MM.1S (cell line): ENCODE measurements at regions not wholly inside any gene's neighbourhood (a gene's known extent, or its start where the extent isn't known, plus 50 kb on each side); places are given as distances from the start of the nearest gene placed in this dataset.

ENCODE experiments used
- EZH2 ChIP-seq: fragments of 300-600 bp; sonication (generic); optimal IDR thresholded peaks from 2 replicates; pipeline ENCODE3; 2017; ENCODE audit warnings: low read depth, mild to moderate bottlenecking, antibody characterized with exemption, low read length, mixed read lengths
- TF ChIP-seq, protein P1 (sequence below): fragments of 300-600 bp; sonication (generic); IDR thresholded peaks from 2 replicates; pipeline ENCODE4 v1.5.1; 2016; ENCODE audit warnings: antibody characterized with exemption, low read length, mixed read lengths

DNA sequence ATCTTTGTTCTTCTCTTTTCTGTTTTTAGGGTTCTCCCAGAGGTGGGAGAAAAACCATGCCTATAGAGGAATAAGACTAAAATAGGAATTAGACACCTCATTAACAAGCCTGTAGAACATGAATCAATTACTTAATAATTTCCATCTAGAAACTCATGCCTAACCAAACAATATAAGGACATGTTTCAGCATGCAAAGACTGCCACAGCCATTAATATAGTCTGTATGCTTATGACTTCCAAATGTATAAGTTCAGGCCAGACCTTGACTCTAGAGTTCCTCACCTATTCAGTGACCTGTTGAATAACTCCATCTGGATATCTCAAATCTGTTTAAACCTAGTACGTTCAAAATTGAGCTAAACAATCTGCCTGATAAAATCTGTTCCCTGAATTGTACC lies 304.6 kb downstream of the BMP4 start:
- TF ChIP-seq, protein P1, sequence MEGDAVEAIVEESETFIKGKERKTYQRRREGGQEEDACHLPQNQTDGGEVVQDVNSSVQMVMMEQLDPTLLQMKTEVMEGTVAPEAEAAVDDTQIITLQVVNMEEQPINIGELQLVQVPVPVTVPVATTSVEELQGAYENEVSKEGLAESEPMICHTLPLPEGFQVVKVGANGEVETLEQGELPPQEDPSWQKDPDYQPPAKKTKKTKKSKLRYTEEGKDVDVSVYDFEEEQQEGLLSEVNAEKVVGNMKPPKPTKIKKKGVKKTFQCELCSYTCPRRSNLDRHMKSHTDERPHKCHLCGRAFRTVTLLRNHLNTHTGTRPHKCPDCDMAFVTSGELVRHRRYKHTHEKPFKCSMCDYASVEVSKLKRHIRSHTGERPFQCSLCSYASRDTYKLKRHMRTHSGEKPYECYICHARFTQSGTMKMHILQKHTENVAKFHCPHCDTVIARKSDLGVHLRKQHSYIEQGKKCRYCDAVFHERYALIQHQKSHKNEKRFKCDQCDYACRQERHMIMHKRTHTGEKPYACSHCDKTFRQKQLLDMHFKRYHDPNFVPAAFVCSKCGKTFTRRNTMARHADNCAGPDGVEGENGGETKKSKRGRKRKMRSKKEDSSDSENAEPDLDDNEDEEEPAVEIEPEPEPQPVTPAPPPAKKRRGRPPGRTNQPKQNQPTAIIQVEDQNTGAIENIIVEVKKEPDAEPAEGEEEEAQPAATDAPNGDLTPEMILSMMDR, result no peak
- TF ChIP-seq EZH2, result no peak
